H9 (cell line): ENCODE measurements at regions not wholly inside any gene's neighbourhood (a gene's known extent, or its start where the extent isn't known, plus 50 kb on each side); places are given as distances from the start of the nearest gene placed in this dataset.
A peak's percentile ranks its signal among the peaks of the same experiment; 100 is the strongest.
"Not testable (repeated sequence)": the region's sequence is repeated elsewhere in the genome, so short reads cannot be mapped to it uniquely, and the experiment has no call there.

Experiments used
- DNase-seq: peaks from one replicate; pipeline ENCODE4 v3.0.0-alpha.2; 2017
- H2AFZ ChIP-seq: one replicate; pipeline ENCODE4 v1.6.1; 2013; ENCODE audit warnings: mild to moderate bottlenecking, low read length, control low read depth, moderate library complexity
- H2AK5ac ChIP-seq: 2 replicates; pipeline ENCODE4 v1.6.1; 2013; ENCODE audit warnings: low read length, control low read depth, mixed read lengths; ENCODE audit not compliant: insufficient read length
- H2BK120ac ChIP-seq: one replicate; pipeline ENCODE4 v1.6.1; 2013; ENCODE audit warnings: low read depth, mild to moderate bottlenecking, low read length, control low read depth, inconsistent platforms; ENCODE audit not compliant: poor library complexity, severe bottlenecking
- H2BK12ac ChIP-seq: 2 replicates; pipeline ENCODE4 v1.6.1; 2013; ENCODE audit warnings: low read length, control low read depth, mixed read lengths, low read depth; ENCODE audit not compliant: insufficient read length
- H2BK15ac ChIP-seq: 2 replicates; pipeline ENCODE4 v1.6.1; 2013; ENCODE audit warnings: low read depth, low read length, control low read depth
- H2BK20ac ChIP-seq: one replicate; pipeline ENCODE4 v1.6.1; 2013; ENCODE audit warnings: low read depth, mild to moderate bottlenecking, low read length, control low read depth, inconsistent platforms; ENCODE audit not compliant: poor library complexity, severe bottlenecking
- H2BK5ac ChIP-seq: 2 replicates; pipeline ENCODE4 v1.6.1; 2013; ENCODE audit warnings: low read length, control low read depth, mixed read lengths; ENCODE audit not compliant: insufficient read length
- H3K14ac ChIP-seq: 2 replicates; pipeline ENCODE4 v1.6.1; 2013; ENCODE audit warnings: low read length, control low read depth; ENCODE audit not compliant: insufficient read depth
- H3K18ac ChIP-seq: 2 replicates; pipeline ENCODE4 v1.6.1; 2013; ENCODE audit warnings: low read depth, mild to moderate bottlenecking, mixed read lengths, low read length, control low read depth; ENCODE audit not compliant: insufficient read length
- H3K23ac ChIP-seq: 2 replicates; pipeline ENCODE4 v1.6.1; 2013; ENCODE audit warnings: low read length, control low read depth, mixed read lengths, low read depth; ENCODE audit not compliant: insufficient read length
- H3K23me2 ChIP-seq: 2 replicates; pipeline ENCODE4 v1.6.1; 2013; ENCODE audit warnings: low read depth, mild to moderate bottlenecking, mixed read lengths, low read length, control low read depth; ENCODE audit not compliant: insufficient read length, poor library complexity, severe bottlenecking
- H3K27ac ChIP-seq: 2 replicates; pipeline ENCODE4 v1.5.1; 2013; ENCODE audit warnings: low read length, control low read depth, mixed read lengths, low read depth; ENCODE audit not compliant: insufficient read length
- H3K27me3 ChIP-seq: 2 replicates; pipeline ENCODE4 v1.6.1; 2013; ENCODE audit warnings: low read length, control low read depth, inconsistent platforms; ENCODE audit not compliant: insufficient read depth
- H3K4ac ChIP-seq: 2 replicates; pipeline ENCODE4 v1.6.1; 2013; ENCODE audit warnings: low read depth, mild to moderate bottlenecking, control low read depth, inconsistent platforms, low read length, moderate library complexity
- H3K4me1 ChIP-seq: 2 replicates; pipeline ENCODE4 v1.6.1; 2013; ENCODE audit warnings: low read length, control low read depth, inconsistent platforms; ENCODE audit not compliant: insufficient read depth
- H3K4me2 ChIP-seq: 2 replicates; pipeline ENCODE4 v1.6.1; 2013; ENCODE audit warnings: low read length, control low read depth, mixed read lengths; ENCODE audit not compliant: insufficient read length, insufficient read depth
- H3K56ac ChIP-seq: 2 replicates; pipeline ENCODE4 v1.6.1; 2013; ENCODE audit warnings: low read depth, mild to moderate bottlenecking, mixed read lengths, low read length, control low read depth; ENCODE audit not compliant: insufficient read length
- H3K79me1 ChIP-seq: 2 replicates; pipeline ENCODE4 v1.6.1; 2013; ENCODE audit warnings: low read depth, mild to moderate bottlenecking, moderate library complexity, low read length, control low read depth, inconsistent platforms; ENCODE audit not compliant: insufficient read depth, poor library complexity, severe bottlenecking
- H3K79me2 ChIP-seq: 2 replicates; pipeline ENCODE4 v1.6.1; 2013; ENCODE audit warnings: low read length, control low read depth, inconsistent platforms; ENCODE audit not compliant: insufficient read depth
- H3K9ac ChIP-seq: 2 replicates; pipeline ENCODE4 v1.6.1; 2013; ENCODE audit warnings: low read length, control low read depth, mixed read lengths; ENCODE audit not compliant: insufficient read length; ENCODE audit errors: extremely low read depth
- H3K9me3 ChIP-seq: one replicate; pipeline ENCODE4 v1.6.1; 2013; ENCODE audit warnings: low read depth, low read length, inconsistent platforms; ENCODE audit not compliant: control insufficient read depth
- H3T11ph ChIP-seq: one replicate; pipeline ENCODE4 v1.6.1; 2013; ENCODE audit warnings: mild to moderate bottlenecking, low read length, control low read depth, inconsistent platforms
- H4K20me1 ChIP-seq: one replicate; pipeline ENCODE4 v1.6.1; 2013; ENCODE audit not compliant: control insufficient read depth, insufficient read length, insufficient read depth
- H4K5ac ChIP-seq: 2 replicates; pipeline ENCODE4 v1.6.1; 2013; ENCODE audit warnings: low read depth, mild to moderate bottlenecking, mixed read lengths, low read length, control low read depth; ENCODE audit not compliant: insufficient read length
- H4K8ac ChIP-seq: replicated peaks from 2 replicates; pipeline ENCODE4 v1.6.1; 2013; ENCODE audit warnings: low read length, control low read depth, mixed read lengths, low read depth; ENCODE audit not compliant: insufficient read length
- H4K91ac ChIP-seq: 2 replicates; pipeline ENCODE4 v1.6.1; 2013; ENCODE audit warnings: low read depth, mild to moderate bottlenecking, moderate library complexity, mixed read lengths, low read length, control low read depth; ENCODE audit not compliant: insufficient read length
- H3K27ac Mint-ChIP-seq, 3 experiments: 2 replicates in 2 of 3; 3 replicates in 1 of 3; pipeline ENCODE4 v1.8.0; 2020 to 2021; ENCODE audit warnings: mixed read lengths in 3 of 3, mild to moderate bottlenecking in 1 of 3, moderate library complexity in 1 of 3
- H3K27me3 Mint-ChIP-seq: 2 replicates; pipeline ENCODE4 v1.8.0; 2021; ENCODE audit warnings: low read depth, mild to moderate bottlenecking, moderate library complexity, mixed read lengths
- H3K36me3 Mint-ChIP-seq, 3 experiments: 2 replicates in 2 of 3; 3 replicates in 1 of 3; pipeline ENCODE4 v1.8.0; 2020 to 2021; ENCODE audit warnings: low read depth in 3 of 3, mixed read lengths in 3 of 3; ENCODE audit not compliant: insufficient read depth in 1 of 3
- H3K4me1 Mint-ChIP-seq, 2 experiments: 2 replicates each; pipeline ENCODE4 v1.8.0; 2020; ENCODE audit warnings: mixed read lengths in 2 of 2
- H3K4me3 Mint-ChIP-seq, 2 experiments: 2 replicates in 1 of 2; 3 replicates in 1 of 2; pipeline ENCODE4 v1.8.0; 2020 to 2021; ENCODE audit warnings: mild to moderate bottlenecking in 2 of 2, mixed read lengths in 2 of 2, moderate library complexity in 1 of 2
- H3K9me3 Mint-ChIP-seq, 2 experiments: 2 replicates in 1 of 2; 3 replicates in 1 of 2; pipeline ENCODE4 v1.8.0; 2020; ENCODE audit warnings: mild to moderate bottlenecking in 2 of 2, mixed read lengths in 2 of 2, moderate library complexity in 1 of 2
- WGBS: extraction: QIAGEN DNeasy Blood & Tissue Kit; methylation state at CpG from one replicate; pipeline ENCODE4 v1.1.7; 2013; ENCODE audit warnings: missing lambda C conversion rate, low lambda C conversion rate, mixed read lengths; ENCODE audit not compliant: insufficient read length; ENCODE audit errors: extremely low coverage; 5-methylcytosine and 5-hydroxymethylcytosine counted together
- TF ChIP-seq, protein P1 (sequence below): fragments of 200-600 bp; sonication (generic); conservative IDR thresholded peaks from 3 replicates; pipeline ENCODE4 v1.8.0; 2021; ENCODE audit warnings: antibody characterized with exemption, mild to moderate bottlenecking

DNA sequence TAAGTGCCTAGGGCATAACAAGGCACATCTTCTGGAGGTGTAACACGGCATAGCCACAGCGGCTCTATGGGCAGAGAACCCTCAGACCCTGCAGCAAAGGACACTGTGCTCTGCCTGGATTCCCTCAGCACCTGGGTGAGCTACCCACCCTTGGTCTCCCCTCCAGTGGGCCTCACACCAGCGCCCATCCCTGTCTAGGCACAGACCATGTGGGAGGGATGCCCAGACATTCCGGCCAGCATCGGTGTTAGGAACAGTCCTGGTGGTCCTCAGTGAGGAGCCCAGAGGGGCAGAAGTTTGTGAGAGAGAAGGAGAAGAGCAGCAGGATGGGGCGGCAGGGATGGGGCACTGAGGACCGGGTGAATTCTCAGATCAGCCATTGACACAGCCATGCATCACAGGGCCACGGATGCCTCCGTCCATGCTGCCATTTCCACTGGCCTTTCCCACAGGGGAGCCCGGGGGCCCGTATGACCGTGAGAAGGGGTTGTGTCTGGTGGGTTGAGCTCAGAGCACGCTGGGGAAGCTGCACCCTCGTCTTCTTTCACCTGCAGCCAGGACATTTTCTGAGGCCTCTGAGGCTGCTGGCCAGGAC, 282.7 kb upstream of the SFSWAP start:
- H3K4me2 ChIP-seq, result no peak overlapping the region
- no peak overlapping the region; the same call in 1 of the 2 replicates for H3K4ac ChIP-seq
- H3K79me1 ChIP-seq, result no peaks in the 10 kb centered on the region
- WGBS, result no CpG with 5 or more reads among the region's 14 CpGs
- peaks cover 39 to 40% of the 10 kb centered on the region in 2 experiments for H3K9me3 Mint-ChIP-seq
- no peak overlapping the region for H3K4me3 Mint-ChIP-seq
- H3K14ac ChIP-seq, result peak overlapping the region; percentile 77; the same call in 1 of the 2 replicates
- peak overlapping the region; percentile 69 for H4K91ac ChIP-seq
- no peaks in the 10 kb centered on the region for H4K20me1 ChIP-seq
- H3K27ac Mint-ChIP-seq, result peak overlapping the region in 1 of 3 experiments; percentile 51; a peak in 2 of 7 replicates
- no peaks in the 10 kb centered on the region for H3K27me3 ChIP-seq
- no peaks in the 10 kb centered on the region for H3K9me3 ChIP-seq
- H3K23ac ChIP-seq, result no peak overlapping the region
- H3K4me1 ChIP-seq, result no peaks in the 10 kb centered on the region
- no peaks in the 10 kb centered on the region for H3K23me2 ChIP-seq
- no peak overlapping the region for H2AK5ac ChIP-seq
- no peak overlapping the region for H2BK5ac ChIP-seq
- H2BK15ac ChIP-seq, result no peak overlapping the region
- no peak overlapping the region for H3T11ph ChIP-seq
- H4K8ac ChIP-seq, result no peak overlapping the region
- peak overlapping the region; percentile 72 for H3K18ac ChIP-seq
- no peak overlapping the region for H3K9ac ChIP-seq
- no peak overlapping the region for H2BK20ac ChIP-seq
- DNase-seq, result peak; percentile 30
- TF ChIP-seq, protein P1, sequence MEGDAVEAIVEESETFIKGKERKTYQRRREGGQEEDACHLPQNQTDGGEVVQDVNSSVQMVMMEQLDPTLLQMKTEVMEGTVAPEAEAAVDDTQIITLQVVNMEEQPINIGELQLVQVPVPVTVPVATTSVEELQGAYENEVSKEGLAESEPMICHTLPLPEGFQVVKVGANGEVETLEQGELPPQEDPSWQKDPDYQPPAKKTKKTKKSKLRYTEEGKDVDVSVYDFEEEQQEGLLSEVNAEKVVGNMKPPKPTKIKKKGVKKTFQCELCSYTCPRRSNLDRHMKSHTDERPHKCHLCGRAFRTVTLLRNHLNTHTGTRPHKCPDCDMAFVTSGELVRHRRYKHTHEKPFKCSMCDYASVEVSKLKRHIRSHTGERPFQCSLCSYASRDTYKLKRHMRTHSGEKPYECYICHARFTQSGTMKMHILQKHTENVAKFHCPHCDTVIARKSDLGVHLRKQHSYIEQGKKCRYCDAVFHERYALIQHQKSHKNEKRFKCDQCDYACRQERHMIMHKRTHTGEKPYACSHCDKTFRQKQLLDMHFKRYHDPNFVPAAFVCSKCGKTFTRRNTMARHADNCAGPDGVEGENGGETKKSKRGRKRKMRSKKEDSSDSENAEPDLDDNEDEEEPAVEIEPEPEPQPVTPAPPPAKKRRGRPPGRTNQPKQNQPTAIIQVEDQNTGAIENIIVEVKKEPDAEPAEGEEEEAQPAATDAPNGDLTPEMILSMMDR, result no peak
- H3K36me3 Mint-ChIP-seq, result peaks cover 9 to 39% (median 24%) of the 10 kb centered on the region in 3 experiments
- no peak overlapping the region for H2BK12ac ChIP-seq
- H3K79me2 ChIP-seq, result no peaks in the 10 kb centered on the region
- H3K27ac ChIP-seq, result no peak overlapping the region
- peaks cover 18 to 19% of the 10 kb centered on the region in 2 experiments for H3K4me1 Mint-ChIP-seq
- H2AFZ ChIP-seq, result no peak overlapping the region
- no peak overlapping the region for H4K5ac ChIP-seq
- H2BK120ac ChIP-seq, result peak overlapping the region; percentile 84
- no peak overlapping the region for H3K56ac ChIP-seq
- H3K27me3 Mint-ChIP-seq, result peaks cover 17% of the 10 kb centered on the region

DNA sequence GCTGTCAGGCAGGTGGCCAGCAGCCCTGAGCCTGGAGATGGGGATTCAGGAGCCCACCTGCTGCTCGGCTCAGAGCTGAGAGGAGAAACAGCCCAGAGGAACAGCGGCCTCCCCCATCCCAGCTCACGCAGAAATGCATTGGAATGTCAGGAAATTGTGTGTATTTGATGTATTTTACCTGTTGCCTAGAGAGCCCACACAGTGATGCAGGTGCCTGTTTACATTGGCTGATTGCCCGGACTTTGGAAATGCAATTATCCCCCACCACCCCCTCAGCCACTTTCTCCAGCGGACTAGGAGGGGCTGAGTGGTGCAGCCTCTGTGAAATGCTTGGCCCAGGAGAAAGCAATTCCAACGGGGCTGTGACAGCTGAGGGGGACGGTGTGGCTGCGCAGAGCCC, 281.7 kb upstream of the SFSWAP start:
- H2BK120ac ChIP-seq, H3K9me3 ChIP-seq, H3K27ac Mint-ChIP-seq, H3K14ac ChIP-seq, H3K79me1 ChIP-seq, H2BK12ac ChIP-seq, H4K20me1 ChIP-seq, H3K27ac ChIP-seq, H3T11ph ChIP-seq, H3K4me1 ChIP-seq, H3K27me3 ChIP-seq, H3K79me2 ChIP-seq, H2BK5ac ChIP-seq, DNase-seq, H2AFZ ChIP-seq, H3K23me2 ChIP-seq, H4K5ac ChIP-seq, H3K4ac ChIP-seq, H3K4me3 Mint-ChIP-seq, H3K23ac ChIP-seq, H2BK15ac ChIP-seq, H2BK20ac ChIP-seq, H4K8ac ChIP-seq, H3K4me2 ChIP-seq, H3K56ac ChIP-seq, H3K18ac ChIP-seq, H4K91ac ChIP-seq, H3K9ac ChIP-seq, H2AK5ac ChIP-seq: not testable (repeated sequence)
- H3K27me3 Mint-ChIP-seq, result peaks cover 12% of the 10 kb centered on the region
- WGBS, result no CpG with 5 or more reads among the region's 8 CpGs
- H3K9me3 Mint-ChIP-seq, result peaks cover 29 to 30% of the 10 kb centered on the region in 2 experiments
- H3K36me3 Mint-ChIP-seq, result peaks cover 9 to 29% (median 23%) of the 10 kb centered on the region in 3 experiments
- peaks cover 18 to 19% of the 10 kb centered on the region in 2 experiments for H3K4me1 Mint-ChIP-seq
